ENCODE measurements at regions not wholly inside any gene's neighbourhood (a gene's known extent, or its start where the extent isn't known, plus 50 kb on each side); places are given as distances from the start of the nearest gene placed in this dataset.

DNA sequence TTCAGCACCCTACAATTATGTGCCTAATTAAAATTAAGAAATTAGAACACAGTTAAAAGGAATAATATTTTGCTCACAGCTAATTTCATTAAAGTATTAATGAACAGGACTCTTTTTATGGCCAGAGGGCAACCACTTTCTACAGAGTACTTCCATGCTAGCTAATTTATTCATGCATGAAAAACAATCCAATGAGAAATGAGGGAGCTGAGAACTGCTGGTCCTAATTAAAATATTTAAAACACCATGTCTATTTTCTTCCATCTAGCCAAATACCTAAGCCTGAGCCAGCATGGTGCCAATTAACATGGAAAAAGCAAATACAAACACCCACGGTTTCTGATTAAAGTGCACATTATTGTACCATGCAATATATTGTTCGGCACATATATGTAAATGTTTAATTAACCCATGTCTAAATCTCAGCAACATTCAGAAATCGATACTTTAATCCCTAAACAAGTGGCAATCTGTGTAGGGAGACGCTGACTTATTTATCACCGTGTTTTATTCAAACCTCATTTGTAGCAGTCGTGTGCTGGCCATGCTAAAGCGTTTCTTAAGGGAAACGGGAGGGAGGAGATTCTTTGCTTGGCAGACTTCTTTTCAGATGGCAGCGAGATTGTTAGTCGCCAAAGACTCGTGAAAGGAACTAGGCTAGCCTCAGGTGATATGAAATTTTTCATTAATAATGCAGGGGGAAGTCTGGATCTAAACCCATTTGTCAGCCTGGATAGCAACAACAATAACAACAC lies 193.5 kb downstream of the ANXA2 start:
- no peak for DNase-seq (ENCODE audit: low read depth in 4 of 4, low spot score in 2 of 4)

DNA sequence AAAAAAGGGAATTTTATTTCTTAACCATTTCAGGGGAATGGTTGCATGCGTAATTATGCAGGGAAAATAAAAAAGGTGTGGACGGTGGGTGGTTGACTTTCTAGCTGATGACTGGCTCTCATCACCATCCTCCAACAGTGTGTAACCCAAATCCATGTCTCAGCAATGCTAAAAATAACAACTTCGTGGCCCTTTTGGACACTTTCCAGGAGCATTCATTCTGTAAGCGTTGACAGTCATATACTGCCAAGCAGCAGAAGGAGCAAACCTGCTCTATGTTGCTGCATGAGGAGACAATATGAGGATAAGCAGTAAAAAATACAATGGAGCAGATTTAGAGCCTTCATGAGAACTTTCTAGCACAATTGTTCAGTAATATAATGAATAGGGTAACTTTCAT lies 189.1 kb downstream of the ANXA2 start:
- no peak for DNase-seq (ENCODE audit: low read depth in 4 of 4, low spot score in 2 of 4)

DNA sequence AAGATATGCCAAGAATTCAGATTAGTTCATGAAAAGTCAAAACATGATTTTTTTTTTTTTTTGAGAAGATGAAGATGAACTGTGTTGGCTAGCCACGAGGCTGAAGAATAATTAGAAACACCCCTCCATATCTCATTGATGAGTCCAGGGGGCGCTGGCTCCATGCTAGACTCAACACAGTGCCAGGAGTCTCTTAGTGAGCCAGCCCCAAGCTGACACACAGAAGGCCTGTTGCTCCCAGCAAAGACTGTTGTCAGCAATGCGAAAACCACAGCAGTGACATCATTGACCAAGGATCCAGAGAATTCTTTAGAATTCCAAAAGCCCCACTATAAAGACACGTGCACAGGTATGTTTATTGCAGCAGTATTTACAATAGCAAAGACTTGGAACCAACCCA lies 185.2 kb downstream of the ANXA2 start:
- no peak for DNase-seq (ENCODE audit: low read depth in 4 of 4, low spot score in 2 of 4)

DNA sequence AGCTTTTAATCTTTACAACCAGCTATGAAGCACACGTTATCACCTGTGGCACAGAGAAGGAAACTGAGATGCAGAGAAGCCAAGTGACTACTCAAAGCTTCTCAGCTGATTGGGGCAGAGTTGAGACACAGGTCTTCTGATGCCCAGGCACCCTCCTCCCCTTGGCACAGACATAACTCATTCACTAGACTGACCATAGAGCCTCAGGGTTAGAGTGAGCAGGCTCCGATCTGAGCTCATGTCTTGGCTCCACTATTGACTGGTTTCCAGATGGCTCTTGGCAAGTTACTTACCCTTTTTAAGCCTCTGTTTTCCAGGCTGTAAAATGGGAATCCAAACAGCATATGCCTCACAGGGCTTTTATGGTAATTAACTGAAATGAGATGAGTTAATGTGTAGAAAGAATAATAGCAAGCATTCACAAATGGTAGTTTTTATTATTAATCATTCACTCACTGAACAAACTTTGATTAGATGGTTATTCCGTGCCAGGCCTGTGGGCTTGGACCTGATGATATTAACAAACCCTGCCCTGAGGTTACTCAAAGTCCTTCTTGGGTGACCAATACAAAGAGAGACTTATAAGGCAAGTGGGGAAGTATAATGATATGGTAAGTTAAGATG lies 184.3 kb downstream of the ANXA2 start:
- no peak for DNase-seq (ENCODE audit: low read depth in 4 of 4, low spot score in 2 of 4)

DNA sequence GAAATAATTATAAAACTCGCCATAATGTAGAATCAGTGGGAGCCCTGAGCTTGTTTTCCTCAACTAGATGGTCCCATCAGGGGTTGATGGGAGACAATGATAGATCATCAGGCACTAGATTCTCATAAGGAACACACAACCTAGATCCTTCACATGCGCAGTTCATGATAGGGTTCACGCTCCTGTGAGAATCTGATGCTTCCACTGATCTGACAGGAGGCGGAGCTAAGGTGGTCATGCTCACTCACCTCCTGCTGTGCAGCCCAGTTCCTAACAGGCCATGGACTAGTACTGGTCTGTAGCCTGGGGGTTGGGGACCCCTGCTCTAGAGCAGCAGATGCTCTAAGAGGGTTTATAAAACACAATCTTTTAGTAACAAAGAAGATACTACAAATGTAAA lies 183.6 kb downstream of the ANXA2 start:
- no peak for DNase-seq (ENCODE audit: low read depth in 4 of 4, low spot score in 2 of 4)

DNA sequence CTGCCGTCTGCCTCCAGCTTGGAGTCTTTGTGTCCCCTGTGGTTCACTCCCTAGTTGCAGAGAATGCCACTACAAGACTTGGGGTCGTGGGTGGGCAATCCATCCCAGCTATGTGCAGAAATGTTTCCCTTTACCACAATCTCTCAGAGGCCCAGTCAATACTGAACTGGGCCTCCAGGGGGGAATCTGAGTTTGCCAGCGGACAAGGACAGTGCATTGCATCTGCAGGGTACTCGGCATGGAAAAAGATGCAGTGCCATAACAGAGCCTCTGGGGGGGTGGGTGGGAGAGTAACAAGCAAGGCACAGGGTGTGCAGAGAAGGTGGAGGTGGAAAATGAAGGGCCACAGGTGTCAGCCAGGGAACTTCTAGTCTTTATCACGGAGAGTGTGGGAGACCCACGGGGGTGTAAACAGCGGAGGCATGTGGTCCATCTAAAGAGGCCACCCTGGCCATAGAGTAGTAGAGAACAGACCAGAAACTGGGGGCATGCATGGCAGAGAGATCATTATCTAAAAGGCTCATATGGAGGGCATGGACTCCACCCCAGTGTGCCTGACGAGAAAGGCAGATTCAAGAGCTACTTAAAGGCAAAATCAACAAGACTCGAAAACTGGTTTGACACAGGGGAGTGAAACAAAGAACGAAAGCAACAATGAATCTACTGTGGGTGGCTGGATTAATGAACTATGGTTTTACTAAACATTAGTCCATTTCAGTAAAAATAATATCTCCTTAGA lies 182.4 kb downstream of the ANXA2 start:
- no peak for DNase-seq (ENCODE audit: low read depth in 4 of 4, low spot score in 2 of 4)

DNA sequence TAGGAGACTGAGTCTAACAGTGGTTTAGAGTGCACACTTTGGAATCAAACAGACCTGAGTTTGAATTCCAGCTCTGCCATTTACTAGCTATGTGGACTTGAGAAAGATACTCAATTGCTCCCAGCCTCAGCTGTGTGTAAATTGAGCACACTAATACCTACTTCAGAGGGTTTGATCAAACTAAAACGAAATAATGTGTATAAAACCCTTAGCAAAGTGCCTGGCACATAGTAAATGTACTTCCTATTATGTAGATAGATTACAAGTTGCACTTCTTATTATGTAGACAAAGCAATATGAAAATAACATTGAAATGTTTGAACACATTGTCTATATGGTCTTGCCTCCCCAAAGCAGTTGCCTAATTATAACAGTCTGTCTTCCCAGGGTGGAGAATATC lies 180.6 kb downstream of the ANXA2 start:
- DNase-seq (ENCODE audit: low read depth in 4 of 4, low spot score in 2 of 4): no peak

DNA sequence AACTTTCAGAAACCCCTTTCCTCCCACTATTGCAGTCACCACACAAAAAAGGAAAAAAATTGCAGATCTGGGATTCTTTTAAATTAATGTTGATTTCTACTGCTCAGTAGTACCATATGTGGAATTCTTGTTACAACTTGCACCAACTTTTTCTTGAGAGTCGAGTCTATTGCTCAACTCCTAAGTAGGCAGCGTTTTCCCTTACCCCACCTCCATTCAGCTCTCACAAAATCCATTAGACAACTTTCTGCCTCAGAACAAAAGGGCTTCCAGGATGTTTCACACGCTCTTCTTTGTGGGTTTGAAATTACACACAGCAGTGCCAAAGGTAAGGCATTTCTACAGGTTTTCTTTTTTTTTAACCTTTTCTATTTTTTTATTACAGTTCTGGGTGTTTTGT lies 179.5 kb downstream of the ANXA2 start:
- no peak for DNase-seq (ENCODE audit: low read depth in 4 of 4, low spot score in 2 of 4)

DNA sequence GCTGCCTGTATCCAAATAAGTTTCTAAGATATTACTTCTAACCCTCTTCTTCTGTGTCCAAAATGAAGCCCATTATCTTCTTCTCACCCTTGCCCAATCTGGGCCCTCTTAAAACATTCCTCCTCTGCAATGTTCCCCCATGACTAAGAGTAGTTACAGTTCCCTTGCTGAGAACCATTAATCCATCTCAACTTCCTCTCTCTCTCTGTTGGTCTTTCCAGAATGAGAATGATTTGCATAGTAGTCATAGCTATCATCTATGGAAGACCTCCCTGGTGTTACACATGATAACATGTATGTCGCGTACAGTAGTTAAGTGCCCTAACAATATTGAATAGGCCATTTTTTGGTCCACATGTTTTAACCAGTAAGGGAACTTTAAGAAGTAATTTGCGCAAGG lies 177.9 kb downstream of the ANXA2 start:
- no peak for DNase-seq (ENCODE audit: low read depth in 4 of 4, low spot score in 2 of 4)

DNA sequence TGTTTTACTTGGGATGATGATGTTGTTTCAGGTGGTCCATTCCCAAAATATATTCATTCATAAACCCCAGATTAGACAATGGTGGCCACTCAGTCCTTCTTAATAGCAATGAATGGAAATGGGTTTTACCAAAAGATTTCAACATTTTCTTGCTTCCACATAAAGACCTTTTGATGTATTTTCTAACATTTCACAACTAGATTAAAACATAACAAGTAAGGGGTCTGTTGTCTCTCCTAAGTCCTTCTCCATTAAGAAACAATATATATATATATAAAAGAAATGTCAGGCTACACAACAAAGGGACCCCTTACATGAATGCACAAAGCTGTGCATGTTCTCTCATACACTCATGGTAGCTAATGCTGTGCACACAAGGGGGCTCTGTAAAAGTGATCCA lies 176.4 kb downstream of the ANXA2 start:
- no peak for DNase-seq (ENCODE audit: low read depth in 4 of 4, low spot score in 2 of 4)

DNA sequence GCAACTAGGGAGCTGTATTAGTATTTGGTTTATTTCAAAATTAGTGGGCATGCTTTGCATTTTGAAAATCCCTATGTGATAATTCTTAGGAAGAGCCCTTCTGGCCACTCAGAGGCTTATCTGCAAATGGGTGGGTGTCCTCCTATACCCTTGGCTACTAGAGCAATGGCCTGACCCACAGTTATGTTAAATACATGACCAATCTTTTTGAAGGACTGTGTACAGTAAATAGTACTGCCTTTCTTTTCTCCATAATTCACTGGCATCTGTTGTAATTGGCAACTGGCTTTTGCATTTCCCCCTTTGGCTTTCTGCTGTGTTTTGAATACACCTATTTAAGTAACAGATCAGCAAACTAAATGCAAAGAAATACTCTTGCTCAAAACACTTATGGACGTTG lies 175.4 kb downstream of the ANXA2 start:
- DNase-seq (ENCODE audit: low read depth in 4 of 4, low spot score in 2 of 4): no peak

DNA sequence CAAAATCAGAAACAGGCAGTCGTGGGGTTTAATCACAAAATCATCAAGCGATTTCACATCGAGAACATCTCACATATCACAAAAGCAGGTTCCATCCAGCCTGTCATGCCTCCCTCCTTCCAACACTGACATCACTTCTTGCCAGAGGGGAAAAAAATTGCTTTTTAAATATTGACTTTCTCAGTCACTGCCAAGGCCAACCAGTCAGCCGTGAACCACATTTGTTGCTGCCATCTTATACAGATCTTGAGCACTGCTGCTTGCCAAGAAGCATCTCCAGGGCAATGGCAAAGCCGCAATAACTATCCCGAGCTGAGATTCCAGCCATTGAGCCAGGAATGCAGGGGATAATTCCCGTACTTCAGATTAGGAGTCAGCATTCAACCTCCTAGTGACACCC lies 174.6 kb downstream of the ANXA2 start:
- DNase-seq (ENCODE audit: low read depth in 4 of 4, low spot score in 2 of 4): no peak

DNA sequence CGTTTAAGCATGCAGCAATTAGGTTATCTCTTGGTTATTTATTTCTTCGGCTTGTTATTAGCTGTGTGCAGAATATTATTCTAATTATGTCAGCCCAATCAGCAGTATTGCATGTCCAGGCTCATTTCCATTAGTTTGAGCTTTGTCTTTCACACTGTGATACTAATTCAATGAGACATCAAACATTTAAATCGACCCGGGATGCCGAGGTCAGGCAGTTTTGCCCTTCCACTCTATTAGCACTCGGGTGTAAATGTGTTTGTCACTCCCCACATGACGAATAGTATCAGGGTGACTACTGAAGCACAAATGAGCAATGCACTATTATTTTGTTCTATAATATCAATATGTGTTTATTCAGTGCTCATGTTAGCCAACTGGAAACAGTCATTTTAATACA lies 170.9 kb downstream of the ANXA2 start:
- DNase-seq (ENCODE audit: low read depth in 4 of 4, low spot score in 2 of 4): no peak

DNA sequence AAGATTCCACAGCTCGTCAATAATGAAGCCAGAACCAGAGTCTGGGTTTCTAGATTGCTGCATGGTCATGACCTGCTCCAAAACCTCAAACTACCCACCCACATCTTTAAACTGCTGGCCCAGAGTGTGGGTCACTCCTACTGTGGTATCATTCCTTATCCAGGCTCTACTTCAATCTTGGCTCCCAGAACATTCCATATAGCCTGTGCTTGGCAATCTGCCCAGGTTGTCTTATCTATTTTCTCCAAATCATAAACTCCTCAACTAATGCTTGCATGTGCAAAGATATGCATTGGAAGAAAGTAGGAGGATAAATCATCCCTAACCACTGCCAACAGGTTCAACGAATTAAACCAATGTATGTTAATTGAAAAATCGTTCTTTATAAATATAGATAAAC lies 169.7 kb downstream of the ANXA2 start:
- no peak for DNase-seq (ENCODE audit: low read depth in 4 of 4, low spot score in 2 of 4)

DNA sequence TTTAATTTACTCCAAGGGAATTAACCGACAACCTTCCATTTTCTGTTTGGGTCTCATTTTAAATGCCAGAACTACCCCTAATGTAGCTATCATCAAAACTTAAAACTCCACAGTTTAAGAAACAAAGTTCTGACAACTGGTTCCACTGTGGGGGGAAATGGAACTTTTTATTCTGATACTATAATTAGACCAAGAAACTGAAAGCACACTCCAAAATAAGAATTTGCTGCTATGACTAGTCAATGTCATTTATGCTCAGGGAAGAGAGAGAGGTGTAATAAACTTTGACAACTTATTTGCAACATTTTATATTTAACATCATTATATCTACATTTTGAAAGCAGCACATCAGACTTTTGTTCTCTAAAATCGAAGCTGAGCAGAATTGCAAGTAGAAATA lies 169.2 kb downstream of the ANXA2 start:
- no peak for DNase-seq (ENCODE audit: low read depth in 4 of 4, low spot score in 2 of 4)

DNA sequence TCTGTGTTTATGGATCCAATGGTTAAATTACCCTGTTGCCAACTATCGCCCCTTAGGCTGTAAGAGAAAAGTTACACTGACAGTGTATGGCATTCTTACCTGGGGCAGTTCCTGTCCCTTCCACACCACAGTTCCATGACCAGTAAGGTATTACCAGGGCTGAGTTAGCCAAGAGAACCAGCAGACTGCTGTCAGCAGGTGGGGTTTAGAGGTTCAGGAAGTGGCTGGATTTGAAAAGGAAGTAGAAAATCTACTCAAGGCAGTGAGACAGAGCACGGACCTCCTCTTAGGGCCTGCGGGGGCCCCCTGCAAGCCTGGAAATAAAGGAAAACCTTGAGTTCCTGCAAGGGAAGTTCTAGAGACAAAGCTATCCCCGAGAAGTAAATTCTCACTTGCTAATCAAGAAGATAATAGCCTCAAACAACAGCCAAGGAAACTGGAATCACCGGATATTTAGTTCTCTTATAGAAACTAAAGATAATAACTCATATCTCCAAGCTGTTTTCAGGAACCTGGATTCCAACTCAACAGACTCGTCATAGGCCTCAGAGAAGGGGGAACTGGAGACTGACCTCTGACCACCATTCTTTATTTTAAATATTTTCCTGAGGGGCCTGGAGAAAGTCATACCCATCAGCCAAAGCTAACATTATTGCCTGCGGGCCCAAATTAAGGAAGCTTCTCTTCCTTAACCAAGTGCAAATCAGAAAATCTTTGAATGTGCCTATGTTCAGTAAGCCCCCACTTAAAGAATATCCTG lies 161.7 kb downstream of the ANXA2 start:
- DNase-seq (ENCODE audit: low read depth in 4 of 4, low spot score in 2 of 4): no peak

DNA sequence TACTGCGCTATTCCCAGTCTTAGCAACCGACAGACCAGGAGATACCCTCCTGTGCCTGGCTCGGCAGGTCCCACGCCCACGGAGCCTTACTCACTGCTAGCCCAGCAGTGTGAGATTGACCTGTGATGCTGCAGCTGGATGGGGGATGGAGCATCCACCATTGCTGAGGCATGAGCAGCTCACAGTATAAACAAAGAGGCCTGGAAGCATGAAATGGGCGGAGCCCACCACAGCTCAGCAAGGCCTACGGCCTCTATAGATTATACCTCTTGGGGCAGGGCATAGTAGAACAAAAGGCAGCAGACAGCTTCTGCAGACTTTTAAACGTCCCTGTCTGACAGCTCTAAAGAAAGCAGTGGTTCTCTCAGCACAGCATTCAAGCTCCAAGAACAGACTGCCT lies 160.3 kb downstream of the ANXA2 start:
- no peak for DNase-seq (ENCODE audit: low read depth in 4 of 4, low spot score in 2 of 4)

DNA sequence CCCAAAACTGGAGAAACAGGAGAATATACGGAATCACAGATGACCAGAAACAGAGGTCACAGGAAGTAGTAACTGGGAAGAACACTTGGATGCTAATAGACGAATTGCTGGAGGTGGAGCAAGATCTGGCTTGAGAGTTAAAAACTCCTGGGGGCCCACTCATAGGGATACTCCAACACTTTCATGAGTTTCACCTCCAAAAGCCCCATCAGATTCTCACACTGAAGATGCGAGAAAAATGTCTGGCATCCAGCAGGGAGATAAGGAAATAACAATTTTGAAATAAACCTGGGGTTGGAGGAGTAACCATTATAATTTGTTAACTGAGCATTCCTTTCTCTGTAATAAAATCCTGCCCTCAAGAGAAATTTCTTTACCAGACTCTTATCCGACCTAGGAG lies 154.0 kb downstream of the ANXA2 start:
- DNase-seq (ENCODE audit: low read depth in 4 of 4, low spot score in 2 of 4): no peak

DNA sequence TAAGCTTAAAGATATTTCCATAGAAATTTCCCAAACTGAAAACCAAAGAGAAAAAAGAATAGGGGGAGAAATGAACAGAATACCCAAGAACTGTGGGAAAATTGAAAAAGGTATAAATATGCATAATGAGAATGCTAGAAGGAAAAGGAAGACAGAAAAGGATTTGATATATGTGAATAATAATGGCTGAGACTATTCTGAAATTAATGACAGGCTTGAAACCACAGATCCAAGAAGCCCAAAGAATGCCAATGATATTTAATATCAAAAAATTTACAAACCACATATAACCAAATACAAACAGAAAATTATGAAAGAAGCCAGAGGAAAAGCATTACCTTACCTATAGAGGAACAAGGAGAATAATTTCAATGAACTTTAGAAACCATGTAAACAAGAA lies 153.0 kb downstream of the ANXA2 start:
- DNase-seq (ENCODE audit: low read depth in 4 of 4, low spot score in 2 of 4): no peak

DNA sequence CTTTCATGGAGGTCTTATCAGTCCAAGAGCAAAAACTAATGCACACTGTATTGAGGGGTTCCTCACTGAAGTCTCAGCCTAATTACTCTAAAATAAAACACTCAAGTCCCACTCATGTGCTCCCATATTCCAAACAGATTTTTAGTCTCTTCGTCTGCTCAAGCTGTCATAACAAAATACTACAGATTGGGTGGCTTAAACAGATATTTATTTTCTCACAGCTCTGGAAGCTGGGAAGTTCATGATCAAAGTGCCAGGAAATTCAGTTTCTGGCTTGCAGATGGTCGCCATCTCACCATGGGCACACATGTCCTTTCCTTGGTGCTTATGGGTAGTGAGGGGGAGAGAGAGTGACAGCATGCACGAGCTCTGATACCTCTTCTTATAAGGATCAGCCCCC lies 147.5 kb downstream of the ANXA2 start:
- DNase-seq (ENCODE audit: low read depth in 4 of 4, low spot score in 2 of 4): no peak

DNA sequence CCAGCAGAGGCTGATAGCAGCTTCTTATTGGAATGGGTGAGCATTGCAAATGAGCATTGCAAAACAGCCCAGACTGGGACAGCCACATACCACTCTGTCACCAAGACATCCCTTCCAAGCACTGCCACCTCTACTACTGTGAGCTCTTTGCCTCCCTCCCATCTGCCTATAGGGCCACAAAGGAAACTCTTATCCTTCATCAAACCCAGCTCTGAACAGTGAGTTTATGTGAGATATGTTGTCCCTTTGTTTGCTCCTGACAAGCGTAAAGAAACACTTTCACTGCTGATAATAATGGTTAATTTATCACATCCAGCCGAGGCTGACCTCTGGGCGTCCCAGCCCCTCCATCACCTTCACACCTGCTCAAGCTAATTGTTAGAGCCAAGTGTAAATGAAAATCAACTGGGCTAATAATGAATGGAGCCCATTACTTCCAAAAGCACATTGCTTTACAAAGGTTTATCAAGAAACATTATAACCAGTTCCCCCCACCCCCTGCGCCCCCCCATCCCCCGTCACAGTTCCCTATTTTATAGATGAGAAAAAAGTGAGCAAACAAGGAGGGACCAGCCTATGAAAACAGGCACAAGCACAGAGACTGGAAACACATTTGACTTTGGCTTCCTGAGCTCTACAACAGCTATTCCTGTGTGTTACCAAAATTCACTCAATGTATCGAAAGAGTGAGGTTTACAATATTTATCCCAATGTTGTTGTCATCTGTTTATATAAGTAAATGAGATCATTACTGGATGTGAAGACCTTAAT lies 146.3 kb downstream of the ANXA2 start:
- DNase-seq (ENCODE audit: low read depth in 4 of 4, low spot score in 2 of 4): no peak

Measured in left renal cortex interstitium (tissue), 4 donors.